ENCODE measurements at regions not wholly inside any gene's neighbourhood (a gene's known extent, or its start where the extent isn't known, plus 50 kb on each side); places are given as distances from the start of the nearest gene placed in this dataset.

- TF ChIP-seq YEATS4 (CRISPR knock-in tag; IDR thresholded peaks at IDR 0.05; ENCODE audit: borderline replicate concordance) (no peak), CTCF (CRISPR knock-in tag; IDR thresholded peaks at IDR 0.05) (no peak), NONO (IDR thresholded peaks at IDR 0.05) (no peak), NONO (CRISPR knock-in tag; conservative IDR thresholded peaks at IDR 0.05) (no peak), KLF13 (CRISPR knock-in tag; IDR thresholded peaks at IDR 0.05) (no peak), DNMT1 (CRISPR knock-in tag; IDR thresholded peaks at IDR 0.05) (no peak), ZNF138 (CRISPR knock-in tag; IDR thresholded peaks at IDR 0.05; ENCODE audit: low read depth) (no peak), RFX5 (IDR thresholded peaks at IDR 0.05; ENCODE audit: low read depth, low read length) (no peak)
Measured at GRCh38 chr6:9422138-9422537, 986.8 kb upstream of the SLC35B3 start.

All from HepG2 (cell line).